ENCODE measurements at regions not wholly inside any gene's neighbourhood (a gene's known extent, or its start where the extent isn't known, plus 50 kb on each side); places are given as distances from the start of the nearest gene placed in this dataset.

- Mint-ChIP-seq H3K27me3 (ENCODE audit: low read depth, poor library complexity) (peaks cover 6% of the 10 kb centered on the region), H3K36me3 (ENCODE audit: low read depth) (no peaks in the 10 kb centered on the region), H3K9me3 (peaks cover 4% of the 10 kb centered on the region), H3K4me1 (peaks cover 36% of the 10 kb centered on the region), H3K27ac (no peak overlapping the region), H3K4me3 (no peak overlapping the region)
- TF ChIP-seq, protein P1, sequence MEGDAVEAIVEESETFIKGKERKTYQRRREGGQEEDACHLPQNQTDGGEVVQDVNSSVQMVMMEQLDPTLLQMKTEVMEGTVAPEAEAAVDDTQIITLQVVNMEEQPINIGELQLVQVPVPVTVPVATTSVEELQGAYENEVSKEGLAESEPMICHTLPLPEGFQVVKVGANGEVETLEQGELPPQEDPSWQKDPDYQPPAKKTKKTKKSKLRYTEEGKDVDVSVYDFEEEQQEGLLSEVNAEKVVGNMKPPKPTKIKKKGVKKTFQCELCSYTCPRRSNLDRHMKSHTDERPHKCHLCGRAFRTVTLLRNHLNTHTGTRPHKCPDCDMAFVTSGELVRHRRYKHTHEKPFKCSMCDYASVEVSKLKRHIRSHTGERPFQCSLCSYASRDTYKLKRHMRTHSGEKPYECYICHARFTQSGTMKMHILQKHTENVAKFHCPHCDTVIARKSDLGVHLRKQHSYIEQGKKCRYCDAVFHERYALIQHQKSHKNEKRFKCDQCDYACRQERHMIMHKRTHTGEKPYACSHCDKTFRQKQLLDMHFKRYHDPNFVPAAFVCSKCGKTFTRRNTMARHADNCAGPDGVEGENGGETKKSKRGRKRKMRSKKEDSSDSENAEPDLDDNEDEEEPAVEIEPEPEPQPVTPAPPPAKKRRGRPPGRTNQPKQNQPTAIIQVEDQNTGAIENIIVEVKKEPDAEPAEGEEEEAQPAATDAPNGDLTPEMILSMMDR (IDR thresholded peaks at IDR 0.05) = no peak
- DNase-seq = no peak
Measured at GRCh38 chr12:115597157-115597712, 680.3 kb downstream of the MED13L start.

DNA sequence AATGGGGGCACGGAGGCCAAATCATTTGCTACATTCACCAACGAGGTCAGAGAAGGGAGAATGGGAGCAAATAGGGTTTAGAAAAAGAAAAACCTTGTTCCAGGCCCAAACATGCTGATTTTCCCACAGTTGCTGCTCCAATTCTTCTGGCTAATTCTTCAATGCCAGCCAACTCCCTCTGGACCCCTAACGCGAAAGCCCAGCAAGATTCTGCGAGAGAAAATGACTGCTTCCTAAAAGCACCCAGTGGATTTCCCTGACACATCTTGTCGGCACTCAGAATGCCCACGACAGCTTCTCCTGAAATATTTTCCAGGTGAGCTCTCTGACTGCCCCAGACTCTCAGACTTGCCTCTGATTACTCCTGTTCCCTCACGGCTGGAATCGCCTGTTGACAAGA is 689.4 kb downstream of the MED13L start:
- H3K4me1 Mint-ChIP-seq = peaks cover 11% of the 10 kb centered on the region
- no peak for DNase-seq
- H3K36me3 Mint-ChIP-seq (ENCODE audit: low read depth) = no peaks in the 10 kb centered on the region
- TF ChIP-seq, protein P1 (IDR thresholded peaks at IDR 0.05) = no peak
- H3K4me3 Mint-ChIP-seq = no peak overlapping the region
- H3K27ac Mint-ChIP-seq = no peak overlapping the region
- peaks cover 22% of the 10 kb centered on the region for H3K9me3 Mint-ChIP-seq
- H3K27me3 Mint-ChIP-seq (ENCODE audit: low read depth, poor library complexity) = peaks cover 32% of the 10 kb centered on the region

- Mint-ChIP-seq H3K9me3 (peaks cover 16% of the 10 kb centered on the region), H3K4me3 (no peak overlapping the region), H3K27ac (no peak overlapping the region), H3K27me3 (ENCODE audit: low read depth, poor library complexity) (peaks cover 36% of the 10 kb centered on the region), H3K36me3 (ENCODE audit: low read depth) (no peaks in the 10 kb centered on the region), H3K4me1 (peaks cover 7% of the 10 kb centered on the region)
- TF ChIP-seq, protein P1 (IDR thresholded peaks at IDR 0.05) = no peak
- DNase-seq = no peak
Measured at GRCh38 chr12:115584156-115584555, 693.3 kb downstream of the MED13L start.

DNA sequence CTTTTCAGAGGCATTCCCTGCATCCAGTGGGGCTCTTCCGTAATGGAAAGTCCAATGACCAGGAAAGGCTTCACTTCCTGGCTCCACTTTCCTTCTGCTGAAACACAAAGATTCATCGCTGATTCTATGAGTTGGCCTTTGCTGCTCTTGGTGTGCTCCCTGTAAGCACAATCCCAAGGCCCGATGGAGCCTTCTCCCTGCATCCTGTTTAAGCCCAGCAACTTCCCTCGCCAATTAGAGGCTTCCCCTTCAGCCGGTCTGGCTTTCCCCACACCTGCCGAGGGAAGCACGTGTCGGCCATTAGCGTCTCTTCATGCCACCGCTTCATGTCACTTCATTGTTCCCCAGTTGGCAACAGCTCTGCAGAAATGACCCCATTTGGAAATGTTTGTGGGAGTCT is 693.9 kb downstream of the MED13L start:
- Mint-ChIP-seq H3K27ac (no peak overlapping the region), H3K9me3 (peaks cover 16% of the 10 kb centered on the region), H3K4me1 (peaks cover 7% of the 10 kb centered on the region), H3K27me3 (ENCODE audit: low read depth, poor library complexity) (peaks cover 37% of the 10 kb centered on the region), H3K36me3 (ENCODE audit: low read depth) (no peaks in the 10 kb centered on the region), H3K4me3 (no peak overlapping the region)
- no peak for DNase-seq
- TF ChIP-seq, protein P1 (IDR thresholded peaks at IDR 0.05) = no peak

DNA sequence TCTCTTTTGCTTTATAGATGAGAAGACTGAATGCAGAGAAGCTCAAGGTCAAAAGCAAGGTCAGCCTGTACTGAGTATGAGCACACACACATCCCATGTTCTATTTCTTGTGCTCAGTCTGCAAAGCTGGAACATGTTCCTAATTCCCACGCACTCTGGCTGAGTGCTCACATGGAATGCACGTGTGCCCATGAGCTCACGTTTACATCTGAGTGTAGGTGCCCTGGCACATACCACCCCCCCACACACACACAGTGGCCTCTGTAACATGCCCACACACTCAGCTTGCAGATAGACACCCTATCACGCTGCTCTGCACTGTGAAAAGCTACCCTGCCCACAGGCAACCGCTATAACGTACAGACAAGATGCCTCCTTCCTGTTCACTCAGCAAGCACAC is 700.1 kb downstream of the MED13L start:
- peaks cover 33% of the 10 kb centered on the region for H3K27me3 Mint-ChIP-seq (ENCODE audit: low read depth, poor library complexity)
- H3K4me1 Mint-ChIP-seq = peaks cover 5% of the 10 kb centered on the region
- H3K36me3 Mint-ChIP-seq (ENCODE audit: low read depth) = no peaks in the 10 kb centered on the region
- no peak for DNase-seq
- H3K4me3 Mint-ChIP-seq = no peak overlapping the region
- TF ChIP-seq, protein P1 (IDR thresholded peaks at IDR 0.05) = no peak
- no peaks in the 10 kb centered on the region for H3K9me3 Mint-ChIP-seq
- no peak overlapping the region for H3K27ac Mint-ChIP-seq

DNA sequence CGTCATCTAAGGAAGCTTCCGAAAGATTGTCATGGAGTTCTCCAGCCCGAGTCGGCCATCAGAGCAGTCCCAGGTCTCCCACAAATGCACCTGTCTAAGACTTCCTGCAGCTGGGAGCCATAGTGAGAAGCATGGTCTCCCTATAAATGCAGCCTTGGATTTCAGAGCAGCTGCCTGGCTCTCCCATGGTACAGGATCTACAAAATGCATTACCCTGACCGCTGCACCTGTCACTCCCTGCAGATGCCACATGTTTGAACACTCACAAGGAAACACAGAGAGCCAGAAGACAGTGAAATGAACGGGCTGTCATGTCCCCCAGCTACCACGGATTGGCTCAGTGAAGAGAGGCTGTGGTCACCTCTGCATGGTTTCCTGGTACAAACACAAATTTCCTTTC is 702.7 kb downstream of the MED13L start:
- Mint-ChIP-seq H3K36me3 (ENCODE audit: low read depth) (no peaks in the 10 kb centered on the region), H3K9me3 (no peaks in the 10 kb centered on the region)
- TF ChIP-seq, protein P1 (IDR thresholded peaks at IDR 0.05) = no peak

More for the DNA sequence above, 702.7 kb downstream of the MED13L start:
- Mint-ChIP-seq H3K4me3 (no peak overlapping the region), H3K27ac (no peak overlapping the region), H3K27me3 (ENCODE audit: low read depth, poor library complexity) (peaks cover 27% of the 10 kb centered on the region), H3K4me1 (peaks cover 5% of the 10 kb centered on the region)
- DNase-seq = no peak

Data from nephron progenitor cell (in vitro differentiated cells).